SK-N-SH treated with all-trans-retinoic acid at 6 μM for 48 hours (cell line): ENCODE measurements at regions not wholly inside any gene's neighbourhood (a gene's known extent, or its start where the extent isn't known, plus 50 kb on each side); places are given as distances from the start of the nearest gene placed in this dataset.

Experiments used
- ATAC-seq: fragments of 200-7000 bp; cut with Tn5 transposase; 3 replicates; pipeline ENCODE4 v1.9.1; 2020; ENCODE audit warnings: mild to moderate bottlenecking, moderate library complexity
- ARNTL ChIP-seq: fragments of 450-650 bp; formaldehyde crosslinking; IDR thresholded peaks from 2 replicates; pipeline ENCODE4 v1.5.0; 2020; ENCODE audit warnings: low read depth, mild to moderate bottlenecking, moderate library complexity, borderline replicate concordance
- BACH2 ChIP-seq: fragments of 250-450 bp; sonication (Bioruptor Pico); IDR thresholded peaks from 2 replicates; pipeline ENCODE4 v1.9.0; 2021; ENCODE audit warnings: mild to moderate bottlenecking, borderline replicate concordance
- CREB5 ChIP-seq: fragments of 250-450 bp; sonication (Bioruptor Pico); IDR thresholded peaks from 2 replicates; pipeline ENCODE4 v1.5.1; 2020; ENCODE audit warnings: low read depth, mild to moderate bottlenecking, moderate library complexity
- CSRNP3 ChIP-seq: fragments of 250-450 bp; sonication (Bioruptor Pico); IDR thresholded peaks from 2 replicates; pipeline ENCODE4 v1.5.1; 2021; ENCODE audit warnings: mild to moderate bottlenecking, moderate library complexity
- ESRRG ChIP-seq: fragments of 250-450 bp; sonication (Bioruptor Pico); IDR thresholded peaks from 2 replicates; pipeline ENCODE4 v1.6.1; 2021; ENCODE audit warnings: mild to moderate bottlenecking
- GLIS3 ChIP-seq: fragments of 250-450 bp; sonication (Bioruptor Pico); IDR thresholded peaks from 2 replicates; pipeline ENCODE4 v1.5.0; 2020; ENCODE audit warnings: mild to moderate bottlenecking, moderate library complexity
- OSR1 ChIP-seq: fragments of 250-450 bp; sonication (Bioruptor Pico); IDR thresholded peaks from 2 replicates; pipeline ENCODE4 v1.8.0; 2022; ENCODE audit warnings: moderate library complexity, mild to moderate bottlenecking, inconsistent platforms
- POU6F1 ChIP-seq: fragments of 250-450 bp; sonication (Bioruptor Pico); IDR thresholded peaks from 2 replicates; pipeline ENCODE4 v1.8.0; 2021; ENCODE audit warnings: low read depth, mild to moderate bottlenecking, moderate library complexity, borderline replicate concordance
- PPARA ChIP-seq: fragments of 250-450 bp; sonication (Bioruptor Pico); IDR thresholded peaks from 2 replicates; pipeline ENCODE4 v1.5.0; 2020; ENCODE audit warnings: mild to moderate bottlenecking, borderline replicate concordance
- RARB ChIP-seq: fragments of 250-450 bp; sonication (Bioruptor Pico); IDR thresholded peaks from 2 replicates; pipeline ENCODE4 v1.8.0; 2021; ENCODE audit warnings: mild to moderate bottlenecking, moderate library complexity
- SNAI2 ChIP-seq: fragments of 250-450 bp; sonication (Bioruptor Pico); IDR thresholded peaks from 2 replicates; pipeline ENCODE4 v1.5.0; 2020; ENCODE audit warnings: mild to moderate bottlenecking, moderate library complexity
- TCF4 ChIP-seq: fragments of 250-450 bp; sonication (Bioruptor Pico); IDR thresholded peaks from 2 replicates; pipeline ENCODE4 v1.8.0; 2021; ENCODE audit warnings: mild to moderate bottlenecking, moderate library complexity, borderline replicate concordance
- TOX ChIP-seq: fragments of 250-450 bp; sonication (Bioruptor Pico); IDR thresholded peaks from 2 replicates; pipeline ENCODE4 v1.8.0; 2021; ENCODE audit warnings: mild to moderate bottlenecking, moderate library complexity, borderline replicate concordance
- ZC3H10 ChIP-seq: fragments of 250-450 bp; sonication (Bioruptor Pico); IDR thresholded peaks from 2 replicates; pipeline ENCODE4 v1.5.1; 2021; ENCODE audit warnings: mild to moderate bottlenecking, moderate library complexity
- ZFP3 ChIP-seq: fragments of 250-450 bp; sonication (Bioruptor Pico); IDR thresholded peaks from 2 replicates; pipeline ENCODE4 v1.5.0; 2020; ENCODE audit warnings: mild to moderate bottlenecking, moderate library complexity
- ZFP30 ChIP-seq: fragments of 450-650 bp; formaldehyde crosslinking; IDR thresholded peaks from 2 replicates; pipeline ENCODE4 v1.5.0; 2022; ENCODE audit warnings: mild to moderate bottlenecking, moderate library complexity
- ZNF565 ChIP-seq: fragments of 450-650 bp; formaldehyde crosslinking; conservative IDR thresholded peaks from 2 replicates; pipeline ENCODE4 v1.5.0; 2020; ENCODE audit warnings: low read depth, mild to moderate bottlenecking, moderate library complexity
- ZNF70 ChIP-seq: fragments of 450-650 bp; formaldehyde crosslinking; IDR thresholded peaks from 2 replicates; pipeline ENCODE4 v1.5.0; 2020; ENCODE audit warnings: mild to moderate bottlenecking, moderate library complexity
- ZNF8 ChIP-seq: fragments of 450-650 bp; formaldehyde crosslinking; IDR thresholded peaks from 2 replicates; pipeline ENCODE4 v1.5.0; 2020; ENCODE audit warnings: mild to moderate bottlenecking, moderate library complexity
- TF ChIP-seq, protein P1 (sequence below): fragments of 250-450 bp; sonication (Bioruptor Pico); IDR thresholded peaks from 2 replicates; pipeline ENCODE4 v1.5.0; 2020; ENCODE audit warnings: mild to moderate bottlenecking, moderate library complexity
- TF ChIP-seq, protein P2 (sequence below): fragments of 250-450 bp; sonication (Bioruptor Pico); IDR thresholded peaks from 2 replicates; pipeline ENCODE4 v1.8.0; 2020; ENCODE audit warnings: mild to moderate bottlenecking, moderate library complexity, borderline replicate concordance

DNA sequence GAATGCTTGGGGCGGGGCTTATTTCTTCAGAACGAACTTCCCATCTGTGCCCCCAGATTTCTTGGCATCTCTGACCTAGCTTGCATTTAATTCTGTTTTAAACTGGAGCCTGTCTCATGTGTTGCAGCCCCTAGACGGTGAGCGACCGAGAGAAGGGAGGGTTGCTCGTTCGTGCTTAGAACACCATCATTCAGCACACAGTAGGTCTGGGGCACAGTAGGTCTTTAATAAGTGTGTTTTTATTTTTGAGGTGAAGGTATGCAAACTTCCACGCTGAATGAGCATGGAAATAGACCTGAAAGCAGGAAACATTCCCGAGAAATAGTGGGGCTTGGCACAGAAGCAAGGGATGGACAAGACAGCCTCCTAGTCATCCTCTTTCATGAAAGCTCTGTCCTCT lies 57.0 kb upstream of the TAC4 start:
- no peak for TF ChIP-seq PPARA (CRISPR knock-in tag)
- TF ChIP-seq CREB5 = no peak
- no peak for TF ChIP-seq ARNTL (CRISPR knock-in tag)
- no peak for TF ChIP-seq OSR1
- no peak for TF ChIP-seq ZC3H10 (CRISPR knock-in tag)
- TF ChIP-seq ZFP3 (CRISPR knock-in tag) = no peak
- no peak for TF ChIP-seq BACH2
- no peak for TF ChIP-seq ESRRG (CRISPR knock-in tag)
- no peak for TF ChIP-seq RARB (CRISPR knock-in tag)
- TF ChIP-seq SNAI2 (CRISPR knock-in tag) = no peak
- TF ChIP-seq POU6F1 (CRISPR knock-in tag) = no peak
- no peak for TF ChIP-seq CSRNP3
- TF ChIP-seq, protein P1, sequence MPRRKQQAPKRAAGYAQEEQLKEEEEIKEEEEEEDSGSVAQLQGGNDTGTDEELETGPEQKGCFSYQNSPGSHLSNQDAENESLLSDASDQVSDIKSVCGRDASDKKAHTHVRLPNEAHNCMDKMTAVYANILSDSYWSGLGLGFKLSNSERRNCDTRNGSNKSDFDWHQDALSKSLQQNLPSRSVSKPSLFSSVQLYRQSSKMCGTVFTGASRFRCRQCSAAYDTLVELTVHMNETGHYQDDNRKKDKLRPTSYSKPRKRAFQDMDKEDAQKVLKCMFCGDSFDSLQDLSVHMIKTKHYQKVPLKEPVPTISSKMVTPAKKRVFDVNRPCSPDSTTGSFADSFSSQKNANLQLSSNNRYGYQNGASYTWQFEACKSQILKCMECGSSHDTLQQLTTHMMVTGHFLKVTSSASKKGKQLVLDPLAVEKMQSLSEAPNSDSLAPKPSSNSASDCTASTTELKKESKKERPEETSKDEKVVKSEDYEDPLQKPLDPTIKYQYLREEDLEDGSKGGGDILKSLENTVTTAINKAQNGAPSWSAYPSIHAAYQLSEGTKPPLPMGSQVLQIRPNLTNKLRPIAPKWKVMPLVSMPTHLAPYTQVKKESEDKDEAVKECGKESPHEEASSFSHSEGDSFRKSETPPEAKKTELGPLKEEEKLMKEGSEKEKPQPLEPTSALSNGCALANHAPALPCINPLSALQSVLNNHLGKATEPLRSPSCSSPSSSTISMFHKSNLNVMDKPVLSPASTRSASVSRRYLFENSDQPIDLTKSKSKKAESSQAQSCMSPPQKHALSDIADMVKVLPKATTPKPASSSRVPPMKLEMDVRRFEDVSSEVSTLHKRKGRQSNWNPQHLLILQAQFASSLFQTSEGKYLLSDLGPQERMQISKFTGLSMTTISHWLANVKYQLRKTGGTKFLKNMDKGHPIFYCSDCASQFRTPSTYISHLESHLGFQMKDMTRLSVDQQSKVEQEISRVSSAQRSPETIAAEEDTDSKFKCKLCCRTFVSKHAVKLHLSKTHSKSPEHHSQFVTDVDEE (CRISPR knock-in tag) = no peak
- no peak for TF ChIP-seq GLIS3
- no peak for TF ChIP-seq ZNF70 (CRISPR knock-in tag)
- no peak for TF ChIP-seq TOX (CRISPR knock-in tag)
- TF ChIP-seq ZNF565 (CRISPR knock-in tag) = no peak
- no peak for TF ChIP-seq TCF4 (CRISPR knock-in tag)
- TF ChIP-seq, protein P2, sequence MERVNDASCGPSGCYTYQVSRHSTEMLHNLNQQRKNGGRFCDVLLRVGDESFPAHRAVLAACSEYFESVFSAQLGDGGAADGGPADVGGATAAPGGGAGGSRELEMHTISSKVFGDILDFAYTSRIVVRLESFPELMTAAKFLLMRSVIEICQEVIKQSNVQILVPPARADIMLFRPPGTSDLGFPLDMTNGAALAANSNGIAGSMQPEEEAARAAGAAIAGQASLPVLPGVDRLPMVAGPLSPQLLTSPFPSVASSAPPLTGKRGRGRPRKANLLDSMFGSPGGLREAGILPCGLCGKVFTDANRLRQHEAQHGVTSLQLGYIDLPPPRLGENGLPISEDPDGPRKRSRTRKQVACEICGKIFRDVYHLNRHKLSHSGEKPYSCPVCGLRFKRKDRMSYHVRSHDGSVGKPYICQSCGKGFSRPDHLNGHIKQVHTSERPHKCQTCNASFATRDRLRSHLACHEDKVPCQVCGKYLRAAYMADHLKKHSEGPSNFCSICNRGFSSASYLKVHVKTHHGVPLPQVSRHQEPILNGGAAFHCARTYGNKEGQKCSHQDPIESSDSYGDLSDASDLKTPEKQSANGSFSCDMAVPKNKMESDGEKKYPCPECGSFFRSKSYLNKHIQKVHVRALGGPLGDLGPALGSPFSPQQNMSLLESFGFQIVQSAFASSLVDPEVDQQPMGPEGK (CRISPR knock-in tag) = no peak

DNA sequence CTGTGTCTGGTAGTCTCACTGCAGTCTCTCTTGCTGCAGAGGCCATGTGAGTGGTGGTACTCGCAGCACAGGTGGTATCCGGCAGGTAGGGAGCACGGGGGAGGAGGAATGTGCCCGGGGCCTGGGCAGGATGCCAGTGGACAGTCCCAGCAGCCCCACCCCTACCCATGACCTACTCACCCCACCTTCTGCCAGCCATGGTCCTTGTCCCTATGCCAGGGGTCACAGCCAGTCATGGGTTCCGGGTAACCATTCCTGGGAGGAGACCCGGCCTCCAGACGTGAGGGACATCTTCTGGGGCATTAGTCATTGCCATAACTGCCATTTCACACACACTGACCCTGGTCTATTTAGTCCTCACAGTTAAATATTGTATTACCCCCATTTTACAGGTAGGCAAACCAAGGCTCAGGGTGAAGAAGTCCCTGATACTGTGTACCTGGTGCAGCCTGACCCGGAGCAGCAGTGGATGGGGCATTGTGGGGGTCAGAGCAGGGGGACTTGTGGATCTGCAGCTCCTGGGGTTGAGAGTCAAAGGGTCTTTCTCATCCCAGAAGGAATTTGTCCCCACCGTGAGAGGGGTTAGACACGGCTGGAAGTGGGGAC lies 58.8 kb upstream of the TAC4 start:
- no peak for ATAC-seq
- TF ChIP-seq ARNTL (CRISPR knock-in tag) = no peak
- no peak for TF ChIP-seq SNAI2 (CRISPR knock-in tag)
- TF ChIP-seq ZFP3 (CRISPR knock-in tag) = no peak
- TF ChIP-seq, all 23 proteins: peak for 0

More for the DNA sequence above, 57.0 kb upstream of the TAC4 start:
- no peak for ATAC-seq

- ATAC-seq = no peak
- TF ChIP-seq POU6F1 (CRISPR knock-in tag) (no peak), ZNF8 (CRISPR knock-in tag) (no peak), ZFP3 (CRISPR knock-in tag) (no peak), ZNF70 (CRISPR knock-in tag) (no peak), ZFP30 (CRISPR knock-in tag) (no peak)
Measured at GRCh38 chr17:49907279-49907678, 59.4 kb upstream of the TAC4 start.
